Stomach (tissue), 8 donors: ENCODE measurements at regions not wholly inside any gene's neighbourhood (a gene's known extent, or its start where the extent isn't known, plus 50 kb on each side); places are given as distances from the start of the nearest gene placed in this dataset.

Experiments
- DNase-seq, 2 donors: peaks; one replicate each; pipeline versions ENCODE4 v3.0.0 to v3.0.0-alpha.2; 2013 to 2019
- H3K27ac ChIP-seq, 5 donors: fragments of 200-600 bp in 4 of 5; sonication (generic) in 4 of 5; one replicate each; pipeline ENCODE4 v1.5.1; 2013 to 2019; ENCODE audit warnings: mild to moderate bottlenecking in 1 of 5, moderate library complexity in 1 of 5
- H3K27me3 ChIP-seq, 3 donors: fragments of 200-600 bp; sonication (generic); one replicate each; pipeline ENCODE4 v1.5.1; 2017 to 2019; ENCODE audit warnings: mixed run types in 1 of 3
- H3K36me3 ChIP-seq, 4 donors: fragments of 200-600 bp; sonication (generic); 1 replicate in 3 of 4; 2 replicates in 1 of 4; pipeline ENCODE4 v1.5.1; 2016 to 2019
- H3K4me1 ChIP-seq, 4 donors: fragments of 200-600 bp; sonication (generic); one replicate each; pipeline ENCODE4 v1.5.1; 2016 to 2019
- H3K4me3 ChIP-seq, 4 donors: fragments of 200-600 bp; sonication (generic) in 3 of 4; one replicate each; pipeline ENCODE4 v1.5.1; 2016 to 2019; ENCODE audit warnings: mild to moderate bottlenecking in 1 of 4
- H3K9me3 ChIP-seq, 4 donors: fragments of 200-600 bp; sonication (generic); one replicate each; pipeline ENCODE4 v1.5.1; 2016 to 2019
- CTCF ChIP-seq, 7 experiments: fragments of 450-650 bp in 4 of 7; fragments of 200-600 bp in 3 of 7; sonication (generic) in 3 of 7; IDR thresholded peaks; one replicate each; pipeline ENCODE4 v1.5.1; 2016 to 2019; ENCODE audit warnings: antibody characterized with exemption in 7 of 7, control low read depth in 2 of 7, mild to moderate bottlenecking in 1 of 7
- EP300 ChIP-seq: sonication (generic); formaldehyde crosslinking; IDR thresholded peaks from one replicate; pipeline ENCODE4 v1.6.1; 2017; ENCODE audit warnings: antibody characterized with exemption
- POLR2A ChIP-seq, 4 donors: fragments of 450-650 bp; IDR thresholded peaks; one replicate each; pipeline ENCODE4 v1.6.1; 2016; ENCODE audit warnings: antibody characterized with exemption in 4 of 4, control low read depth in 2 of 4, mild to moderate bottlenecking in 1 of 4, moderate library complexity in 1 of 4
- POLR2AphosphoS5 ChIP-seq, 3 donors: sonication (generic); formaldehyde crosslinking; IDR thresholded peaks; one replicate each; pipeline ENCODE4 v1.6.1; 2016; ENCODE audit warnings: antibody characterized with exemption in 3 of 3
- WGBS, 5 donors: extraction: QIAGEN DNeasy Blood & Tissue Kit in 3 of 5; methylation state at CpG; one replicate each; pipeline versions ENCODE4 v1.1.5 to v1.1.7; 2013 to 2018; 5-methylcytosine and 5-hydroxymethylcytosine counted together
- intact Hi-C: fragments of 100-400 bp; cut with DNase I; formaldehyde crosslinking; loops from one replicate; pipeline ENCODE4 v1.15.1; 2023; ENCODE audit warnings: low total_unique reads
- donor health status: healthy with polysubstance abuse.
- donor health status: Bipolar disorder and iron deficiency.
- donor health status: healthy.

GRCh38 chr1:219676012-219676765 is 63.3 kb upstream of the ZC3H11B start:
- H3K27me3 ChIP-seq: no peaks in the 10 kb centered on the region
- TF ChIP-seq CTCF (IDR thresholded peaks at IDR 0.05): no peak
- DNase-seq: peak in 1 of 2 donors; percentile 29
- no peaks in the 10 kb centered on the region for H3K4me1 ChIP-seq
- H3K4me3 ChIP-seq: no peak overlapping the region
- no peaks in the 10 kb centered on the region for H3K36me3 ChIP-seq
- 59 to 70% (median 64%) methylated on average over 8 of the region's 8 CpGs for WGBS, 5 donors
- H3K9me3 ChIP-seq: no peaks in the 10 kb centered on the region
- intact Hi-C loops: no loop called here
- no peak overlapping the region for H3K27ac ChIP-seq

GRCh38 chr1:219670426-219671149 is 57.7 kb upstream of the ZC3H11B start:
- Histone ChIP-seq H3K4me3 (no peak overlapping the region), H3K27ac (no peak overlapping the region), H3K4me1 (no peaks in the 10 kb centered on the region), H3K9me3 (no peaks in the 10 kb centered on the region), H3K27me3 (no peaks in the 10 kb centered on the region), H3K36me3 (no peaks in the 10 kb centered on the region)
- 68 to 77% (median 77%) methylated on average over 7 of the region's 7 CpGs for WGBS, 5 donors
- intact Hi-C loops: no loop called here
- DNase-seq: no peak
- no peak for TF ChIP-seq EP300
- TF ChIP-seq CTCF (IDR thresholded peaks at IDR 0.05): no peak
- no peak for TF ChIP-seq POLR2A (IDR thresholded peaks at IDR 0.05)
- no peak for TF ChIP-seq POLR2AphosphoS5 (IDR thresholded peaks at IDR 0.05)

- H3K4me3 ChIP-seq: no peak overlapping the region
- no peaks in the 10 kb centered on the region for H3K9me3 ChIP-seq
- no peaks in the 10 kb centered on the region for H3K27me3 ChIP-seq
- no peaks in the 10 kb centered on the region for H3K4me1 ChIP-seq
- WGBS, 5 donors: 71 to 75% (median 72%) methylated on average over 3 of the region's 3 CpGs
- no peak for TF ChIP-seq POLR2AphosphoS5 (IDR thresholded peaks at IDR 0.05)
- TF ChIP-seq POLR2A (IDR thresholded peaks at IDR 0.05): no peak
- TF ChIP-seq EP300: no peak
- TF ChIP-seq CTCF (IDR thresholded peaks at IDR 0.05): no peak
- intact Hi-C loops: no loop called here
- H3K36me3 ChIP-seq: no peaks in the 10 kb centered on the region
- DNase-seq: no peak
- H3K27ac ChIP-seq: no peak overlapping the region
Observed at GRCh38 chr1:219669556-219669955, 56.7 kb upstream of the ZC3H11B start.

GRCh38 chr1:219669042-219669441 is 56.1 kb upstream of the ZC3H11B start:
- TF ChIP-seq EP300: no peak
- intact Hi-C loops: no loop called here
- DNase-seq: no peak
- Histone ChIP-seq H3K4me3 (no peak overlapping the region), H3K27me3 (no peaks in the 10 kb centered on the region), H3K36me3 (no peaks in the 10 kb centered on the region), H3K9me3 (no peaks in the 10 kb centered on the region), H3K27ac (no peak overlapping the region), H3K4me1 (no peaks in the 10 kb centered on the region)
- WGBS, 5 donors: 34 to 60% (median 45%) methylated on average over 4 of the region's 4 CpGs

- DNase-seq: no peak
- Histone ChIP-seq H3K4me1 (no peaks in the 10 kb centered on the region), H3K4me3 (no peak overlapping the region), H3K27me3 (no peaks in the 10 kb centered on the region), H3K27ac (no peak overlapping the region), H3K36me3 (no peaks in the 10 kb centered on the region), H3K9me3 (no peaks in the 10 kb centered on the region)
- WGBS, 5 donors: 74 to 93% (median 83%) methylated on average over 2 of the region's 2 CpGs
- TF ChIP-seq POLR2AphosphoS5 (IDR thresholded peaks at IDR 0.05): no peak
- no peak for TF ChIP-seq CTCF (IDR thresholded peaks at IDR 0.05)
- no peak for TF ChIP-seq POLR2A (IDR thresholded peaks at IDR 0.05)
- TF ChIP-seq EP300: no peak
- intact Hi-C loops: no loop called here
Observed at GRCh38 chr1:219668446-219668845, 55.5 kb upstream of the ZC3H11B start.
